ENCODE measurements at regions not wholly inside any gene's neighbourhood (a gene's known extent, or its start where the extent isn't known, plus 50 kb on each side); places are given as distances from the start of the nearest gene placed in this dataset.

DNA sequence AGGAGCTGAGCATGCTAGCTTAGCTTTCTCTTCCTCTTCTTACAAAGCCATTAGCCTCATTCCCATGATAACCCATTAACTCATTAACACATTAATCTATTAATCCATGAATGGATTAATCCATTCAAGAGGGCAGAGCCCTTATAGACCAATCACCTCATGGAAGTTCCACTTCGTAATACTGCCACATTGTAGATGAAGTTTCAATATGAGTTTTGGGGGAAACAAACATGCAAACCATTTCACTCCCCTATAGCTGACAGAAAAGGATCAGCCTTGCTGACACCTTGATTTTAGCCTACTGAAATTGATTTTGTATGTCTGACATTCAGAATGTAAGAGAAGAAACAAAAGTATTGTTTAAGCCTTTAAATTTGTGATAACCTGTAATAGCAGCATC, 251.8 kb upstream of the GALNTL6 start:
- no peaks in the 10 kb centered on the region for H3K4me1 ChIP-seq (ENCODE audit: control insufficient read depth in 1 of 2, insufficient read depth in 2 of 2, low read length in 2 of 2)
- H3K27me3 ChIP-seq (ENCODE audit: control insufficient read depth in 1 of 2, insufficient read depth in 2 of 2, low read length in 2 of 2) = no peaks in the 10 kb centered on the region
- H3K9me3 ChIP-seq (ENCODE audit: control insufficient read depth in 1 of 2, low read length in 2 of 2) = no peaks in the 10 kb centered on the region
- no peak overlapping the region for H3K27ac ChIP-seq (ENCODE audit: low read depth, low read length)
- no peak overlapping the region for H3K9ac ChIP-seq (ENCODE audit: low read depth in 1 of 2, low read length in 2 of 2)
- H3K36me3 ChIP-seq (ENCODE audit: control insufficient read depth in 1 of 2, insufficient read depth in 2 of 2, low read length in 2 of 2) = no peaks in the 10 kb centered on the region
- no peak overlapping the region for H3K4me3 ChIP-seq (ENCODE audit: low read depth in 1 of 2, low read length in 2 of 2)

DNA sequence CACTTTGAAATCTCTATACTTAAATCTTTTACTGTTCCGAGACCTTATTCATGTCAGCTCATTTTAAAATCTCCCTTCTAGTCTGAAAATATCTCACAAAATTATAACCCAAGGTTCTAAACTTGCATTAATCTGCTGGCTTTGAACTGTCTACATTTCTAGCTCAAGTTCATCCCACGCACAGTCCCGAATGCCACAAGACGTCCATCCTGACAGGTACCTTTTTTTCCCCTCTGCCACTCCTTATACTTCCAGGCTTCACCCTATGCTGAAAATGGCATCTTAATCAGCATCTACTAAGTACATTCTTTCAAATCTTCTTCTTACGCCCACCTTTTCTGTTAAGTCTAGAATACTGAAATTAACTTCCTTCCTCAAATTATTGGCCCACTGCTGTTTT, 259.2 kb upstream of the GALNTL6 start:
- Histone ChIP-seq H3K27ac (ENCODE audit: low read depth, low read length) (no peak overlapping the region), H3K9ac (ENCODE audit: low read depth in 1 of 2, low read length in 2 of 2) (no peak overlapping the region), H3K9me3 (ENCODE audit: control insufficient read depth in 1 of 2, low read length in 2 of 2) (no peaks in the 10 kb centered on the region), H3K4me1 (ENCODE audit: control insufficient read depth in 1 of 2, insufficient read depth in 2 of 2, low read length in 2 of 2) (no peaks in the 10 kb centered on the region), H3K36me3 (ENCODE audit: control insufficient read depth in 1 of 2, insufficient read depth in 2 of 2, low read length in 2 of 2) (no peaks in the 10 kb centered on the region), H3K27me3 (ENCODE audit: control insufficient read depth in 1 of 2, insufficient read depth in 2 of 2, low read length in 2 of 2) (no peaks in the 10 kb centered on the region), H3K4me3 (ENCODE audit: low read depth in 1 of 2, low read length in 2 of 2) (no peak overlapping the region)

DNA sequence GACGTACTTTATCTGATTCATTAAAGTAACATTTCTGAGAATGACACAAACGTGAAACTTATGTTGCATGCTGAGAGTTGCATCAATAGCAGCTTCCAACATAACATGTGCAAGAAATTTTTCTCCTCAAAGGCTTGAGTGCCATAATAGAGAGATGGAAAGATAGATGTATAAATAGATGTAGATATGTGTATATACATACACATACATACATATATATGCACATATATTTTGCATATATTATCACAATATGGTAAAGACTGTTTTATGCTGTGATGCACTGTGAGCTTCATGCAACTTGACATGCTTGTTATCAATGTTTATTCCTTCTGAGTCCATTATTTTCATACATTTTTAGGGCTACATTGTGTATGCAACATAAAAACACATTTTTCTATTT, 270.6 kb upstream of the GALNTL6 start:
- no peaks in the 10 kb centered on the region for H3K27me3 ChIP-seq (ENCODE audit: control insufficient read depth in 1 of 2, insufficient read depth in 2 of 2, low read length in 2 of 2)
- H3K4me3 ChIP-seq (ENCODE audit: low read depth in 1 of 2, low read length in 2 of 2) = no peak overlapping the region
- H3K9ac ChIP-seq (ENCODE audit: low read depth in 1 of 2, low read length in 2 of 2) = no peak overlapping the region
- no peaks in the 10 kb centered on the region for H3K36me3 ChIP-seq (ENCODE audit: control insufficient read depth in 1 of 2, insufficient read depth in 2 of 2, low read length in 2 of 2)
- H3K9me3 ChIP-seq (ENCODE audit: control insufficient read depth in 1 of 2, low read length in 2 of 2) = no peaks in the 10 kb centered on the region
- no peak overlapping the region for H3K27ac ChIP-seq (ENCODE audit: low read depth, low read length)
- no peaks in the 10 kb centered on the region for H3K4me1 ChIP-seq (ENCODE audit: control insufficient read depth in 1 of 2, insufficient read depth in 2 of 2, low read length in 2 of 2)

DNA sequence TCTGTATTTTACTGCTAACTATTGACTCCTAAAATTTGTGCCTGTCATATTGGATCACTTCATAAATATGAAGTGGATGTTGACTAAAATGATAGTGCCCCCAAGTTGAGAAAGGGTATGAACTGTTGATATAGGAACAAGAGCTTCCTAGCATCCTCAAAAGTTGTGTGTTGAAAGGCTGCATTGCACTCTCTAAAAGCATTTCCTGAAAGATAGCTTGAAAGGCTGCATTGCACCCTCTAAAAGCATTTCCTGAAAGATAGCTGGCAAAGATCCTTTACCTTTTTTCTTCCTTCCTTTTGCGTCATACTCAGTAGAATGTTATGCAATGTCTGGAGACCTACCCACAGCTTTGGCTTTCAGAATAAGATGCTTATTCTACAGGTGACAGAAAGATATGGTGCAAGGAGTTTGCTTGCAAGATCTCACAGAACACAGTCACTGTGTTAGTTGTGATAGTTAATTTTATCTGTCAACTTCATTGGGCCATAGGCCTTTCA, 274.6 kb upstream of the GALNTL6 start:
- Histone ChIP-seq H3K27ac (ENCODE audit: low read depth, low read length) (no peak overlapping the region), H3K27me3 (ENCODE audit: control insufficient read depth in 1 of 2, insufficient read depth in 2 of 2, low read length in 2 of 2) (no peaks in the 10 kb centered on the region), H3K9ac (ENCODE audit: low read depth in 1 of 2, low read length in 2 of 2) (no peak overlapping the region), H3K4me3 (ENCODE audit: low read depth in 1 of 2, low read length in 2 of 2) (no peak overlapping the region), H3K9me3 (ENCODE audit: control insufficient read depth in 1 of 2, low read length in 2 of 2) (no peaks in the 10 kb centered on the region), H3K4me1 (ENCODE audit: control insufficient read depth in 1 of 2, insufficient read depth in 2 of 2, low read length in 2 of 2) (no peaks in the 10 kb centered on the region), H3K36me3 (ENCODE audit: control insufficient read depth in 1 of 2, insufficient read depth in 2 of 2, low read length in 2 of 2) (no peaks in the 10 kb centered on the region)

DNA sequence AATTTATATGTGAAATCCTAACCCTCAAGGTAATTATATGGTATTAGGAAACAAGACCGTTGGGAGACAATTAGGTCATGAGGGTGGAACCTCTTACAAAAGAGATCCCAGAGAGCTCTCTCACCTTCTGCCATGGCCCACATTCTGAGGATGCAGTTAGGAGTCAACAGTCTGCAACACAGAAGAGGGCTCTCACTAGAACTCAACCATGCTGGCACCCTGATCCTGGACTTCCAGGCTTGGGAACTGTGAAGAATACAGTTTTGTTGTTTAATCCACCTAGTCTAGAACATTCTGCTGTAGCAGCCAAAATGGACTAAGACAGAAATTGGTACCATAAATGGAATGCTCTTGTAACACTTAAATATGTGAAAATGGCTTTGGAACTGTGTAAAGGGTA, 278.8 kb upstream of the GALNTL6 start:
- no peak overlapping the region for H3K9ac ChIP-seq (ENCODE audit: low read depth in 1 of 2, low read length in 2 of 2)
- H3K4me3 ChIP-seq (ENCODE audit: low read depth in 1 of 2, low read length in 2 of 2) = no peak overlapping the region
- no peaks in the 10 kb centered on the region for H3K4me1 ChIP-seq (ENCODE audit: control insufficient read depth in 1 of 2, insufficient read depth in 2 of 2, low read length in 2 of 2)
- H3K27me3 ChIP-seq (ENCODE audit: control insufficient read depth in 1 of 2, insufficient read depth in 2 of 2, low read length in 2 of 2) = no peaks in the 10 kb centered on the region
- no peaks in the 10 kb centered on the region for H3K9me3 ChIP-seq (ENCODE audit: control insufficient read depth in 1 of 2, low read length in 2 of 2)
- H3K36me3 ChIP-seq (ENCODE audit: control insufficient read depth in 1 of 2, insufficient read depth in 2 of 2, low read length in 2 of 2) = no peaks in the 10 kb centered on the region
- no peak overlapping the region for H3K27ac ChIP-seq (ENCODE audit: low read depth, low read length)

DNA sequence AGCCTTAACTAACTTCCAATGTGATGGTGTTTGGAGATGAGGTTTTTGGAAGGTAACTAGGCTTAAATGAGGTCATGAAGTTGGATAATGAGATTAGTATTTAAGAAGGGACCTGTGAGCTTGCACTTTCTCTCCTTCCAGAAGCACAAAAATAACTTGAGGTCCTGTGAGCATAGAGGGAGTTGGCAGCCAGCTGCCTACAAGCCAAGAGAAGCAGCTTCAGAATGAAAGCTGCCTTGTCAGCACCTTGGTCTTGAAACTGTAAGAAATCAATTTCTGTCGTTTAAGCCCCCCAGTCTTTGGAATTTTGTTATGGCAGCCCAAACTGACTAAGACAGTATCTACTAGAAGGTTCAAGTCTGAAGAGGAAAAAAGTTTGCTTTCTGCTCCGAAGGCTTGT, 280.2 kb upstream of the GALNTL6 start:
- Histone ChIP-seq H3K4me3 (ENCODE audit: low read depth in 1 of 2, low read length in 2 of 2) (no peak overlapping the region), H3K36me3 (ENCODE audit: control insufficient read depth in 1 of 2, insufficient read depth in 2 of 2, low read length in 2 of 2) (no peaks in the 10 kb centered on the region), H3K27ac (ENCODE audit: low read depth, low read length) (no peak overlapping the region), H3K27me3 (ENCODE audit: control insufficient read depth in 1 of 2, insufficient read depth in 2 of 2, low read length in 2 of 2) (no peaks in the 10 kb centered on the region), H3K9me3 (ENCODE audit: control insufficient read depth in 1 of 2, low read length in 2 of 2) (no peaks in the 10 kb centered on the region), H3K9ac (ENCODE audit: low read depth in 1 of 2, low read length in 2 of 2) (no peak overlapping the region), H3K4me1 (ENCODE audit: control insufficient read depth in 1 of 2, insufficient read depth in 2 of 2, low read length in 2 of 2) (no peaks in the 10 kb centered on the region)

DNA sequence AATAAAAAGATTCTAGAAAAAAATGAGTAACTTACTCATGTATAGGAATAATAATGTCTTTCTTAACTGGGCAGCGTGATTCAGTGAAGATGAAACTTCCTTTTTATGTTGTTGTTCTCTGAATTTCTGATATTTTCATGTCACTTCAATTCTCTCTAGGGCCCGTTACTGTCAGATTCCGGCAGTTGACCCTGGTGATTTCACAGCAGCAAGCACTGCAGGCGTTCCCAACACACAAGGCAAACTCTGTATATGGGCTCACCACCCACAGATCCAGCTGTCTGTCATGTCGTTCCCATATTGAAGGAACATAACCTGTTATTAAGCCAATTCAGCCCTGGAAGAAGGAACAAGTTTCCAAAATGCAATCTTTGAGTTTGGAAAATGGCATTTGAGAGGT, 288.3 kb upstream of the GALNTL6 start:
- H3K27ac ChIP-seq (ENCODE audit: low read depth, low read length) = no peak overlapping the region
- H3K9me3 ChIP-seq (ENCODE audit: control insufficient read depth in 1 of 2, low read length in 2 of 2) = no peaks in the 10 kb centered on the region
- H3K4me3 ChIP-seq (ENCODE audit: low read depth in 1 of 2, low read length in 2 of 2) = no peak overlapping the region
- no peaks in the 10 kb centered on the region for H3K27me3 ChIP-seq (ENCODE audit: control insufficient read depth in 1 of 2, insufficient read depth in 2 of 2, low read length in 2 of 2)
- H3K4me1 ChIP-seq (ENCODE audit: control insufficient read depth in 1 of 2, insufficient read depth in 2 of 2, low read length in 2 of 2) = no peaks in the 10 kb centered on the region
- H3K36me3 ChIP-seq (ENCODE audit: control insufficient read depth in 1 of 2, insufficient read depth in 2 of 2, low read length in 2 of 2) = no peaks in the 10 kb centered on the region
- no peak overlapping the region for H3K9ac ChIP-seq (ENCODE audit: low read depth in 1 of 2, low read length in 2 of 2)

DNA sequence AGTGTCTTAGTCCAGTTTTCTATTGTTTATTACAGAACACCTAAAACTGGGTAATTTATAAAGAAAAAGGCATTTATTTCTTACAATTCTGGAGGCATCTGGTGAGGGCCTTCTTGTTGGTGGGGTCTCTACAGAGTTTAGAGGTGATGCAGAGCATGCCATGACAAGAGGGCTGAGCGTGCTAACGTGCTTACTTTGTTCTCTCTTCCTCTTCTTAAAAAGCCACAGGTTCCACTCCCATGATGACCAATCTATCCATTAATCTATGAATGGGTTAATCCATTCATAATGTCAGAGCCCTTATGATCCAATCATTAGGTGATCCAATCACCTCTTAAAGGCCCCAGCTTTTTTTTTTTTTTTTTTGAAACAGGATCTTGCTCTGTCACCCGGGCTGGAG, 291.5 kb upstream of the GALNTL6 start:
- Histone ChIP-seq H3K4me1 (ENCODE audit: control insufficient read depth in 1 of 2, insufficient read depth in 2 of 2, low read length in 2 of 2) (no peaks in the 10 kb centered on the region), H3K36me3 (ENCODE audit: control insufficient read depth in 1 of 2, insufficient read depth in 2 of 2, low read length in 2 of 2) (no peaks in the 10 kb centered on the region), H3K9me3 (ENCODE audit: control insufficient read depth in 1 of 2, low read length in 2 of 2) (no peaks in the 10 kb centered on the region), H3K4me3 (ENCODE audit: low read depth in 1 of 2, low read length in 2 of 2) (no peak overlapping the region), H3K27ac (ENCODE audit: low read depth, low read length) (no peak overlapping the region), H3K9ac (ENCODE audit: low read depth in 1 of 2, low read length in 2 of 2) (no peak overlapping the region), H3K27me3 (ENCODE audit: control insufficient read depth in 1 of 2, insufficient read depth in 2 of 2, low read length in 2 of 2) (no peaks in the 10 kb centered on the region)

DNA sequence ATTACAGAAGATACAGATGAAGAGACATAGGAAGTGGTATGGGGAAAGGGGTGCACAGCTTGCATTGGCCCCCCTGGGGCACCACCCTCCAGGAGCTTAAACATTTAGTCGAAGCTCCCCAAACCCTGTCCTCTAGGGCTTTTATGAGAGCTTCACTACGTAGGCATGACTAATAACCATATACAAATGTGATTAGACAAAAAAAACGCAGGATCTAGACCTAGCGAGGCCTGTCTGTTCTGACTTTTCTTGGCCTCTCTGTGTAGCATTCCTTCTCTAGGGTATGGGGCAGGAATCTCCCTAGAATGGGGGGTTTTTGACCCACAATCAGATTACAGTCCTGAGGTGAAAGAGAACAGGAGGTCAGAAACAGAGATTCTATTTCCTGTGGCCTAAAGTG, 293.7 kb upstream of the GALNTL6 start:
- H3K27ac ChIP-seq (ENCODE audit: low read depth, low read length) = no peak overlapping the region
- no peaks in the 10 kb centered on the region for H3K36me3 ChIP-seq (ENCODE audit: control insufficient read depth in 1 of 2, insufficient read depth in 2 of 2, low read length in 2 of 2)
- no peaks in the 10 kb centered on the region for H3K27me3 ChIP-seq (ENCODE audit: control insufficient read depth in 1 of 2, insufficient read depth in 2 of 2, low read length in 2 of 2)
- H3K9ac ChIP-seq (ENCODE audit: low read depth in 1 of 2, low read length in 2 of 2) = no peak overlapping the region
- no peaks in the 10 kb centered on the region for H3K4me1 ChIP-seq (ENCODE audit: control insufficient read depth in 1 of 2, insufficient read depth in 2 of 2, low read length in 2 of 2)
- no peaks in the 10 kb centered on the region for H3K9me3 ChIP-seq (ENCODE audit: control insufficient read depth in 1 of 2, low read length in 2 of 2)
- H3K4me3 ChIP-seq (ENCODE audit: low read depth in 1 of 2, low read length in 2 of 2) = no peak overlapping the region

DNA sequence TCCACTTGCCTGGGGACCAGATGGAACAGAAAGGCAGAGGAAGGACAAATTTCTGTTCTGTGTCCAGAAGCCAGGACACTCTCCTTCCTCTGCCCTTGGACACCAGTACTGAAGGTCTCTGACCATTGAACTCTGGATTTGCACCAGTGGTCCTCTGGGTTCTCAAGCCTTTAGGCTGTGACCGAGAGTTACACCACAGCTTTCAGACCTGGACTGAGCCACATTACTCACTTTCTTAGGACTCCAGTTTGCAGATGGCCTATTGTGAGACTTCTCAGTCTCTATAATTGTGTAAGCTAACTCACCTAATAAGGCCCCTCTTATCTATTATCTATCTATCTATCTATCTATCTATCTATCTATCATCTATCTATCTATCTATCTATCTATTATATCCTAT, 295.3 kb upstream of the GALNTL6 start:
- Histone ChIP-seq H3K36me3 (ENCODE audit: control insufficient read depth in 1 of 2, insufficient read depth in 2 of 2, low read length in 2 of 2) (no peaks in the 10 kb centered on the region), H3K9me3 (ENCODE audit: control insufficient read depth in 1 of 2, low read length in 2 of 2) (no peaks in the 10 kb centered on the region), H3K27me3 (ENCODE audit: control insufficient read depth in 1 of 2, insufficient read depth in 2 of 2, low read length in 2 of 2) (no peaks in the 10 kb centered on the region), H3K27ac (ENCODE audit: low read depth, low read length) (no peak overlapping the region), H3K4me1 (ENCODE audit: control insufficient read depth in 1 of 2, insufficient read depth in 2 of 2, low read length in 2 of 2) (no peaks in the 10 kb centered on the region), H3K9ac (ENCODE audit: low read depth in 1 of 2, low read length in 2 of 2) (no peak overlapping the region), H3K4me3 (ENCODE audit: low read depth in 1 of 2, low read length in 2 of 2) (no peak overlapping the region)

DNA sequence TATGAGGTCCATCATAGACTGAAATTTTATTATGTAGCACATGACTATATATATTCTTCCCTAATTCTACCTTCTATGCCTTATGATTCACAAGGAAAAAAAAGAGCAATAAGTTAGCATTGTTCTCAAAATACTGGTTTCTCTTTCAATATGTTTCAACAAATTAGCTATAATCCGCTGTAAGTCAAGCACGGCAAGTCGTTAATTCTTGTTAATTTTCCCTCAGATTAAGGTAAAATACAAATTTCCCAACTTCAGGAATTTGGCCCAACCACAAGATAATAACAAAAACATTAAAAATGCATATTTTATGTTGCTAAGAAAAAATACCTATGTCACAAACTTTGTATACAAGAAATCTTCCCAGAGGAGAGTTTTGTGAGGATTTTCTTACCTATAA, 296.5 kb upstream of the GALNTL6 start:
- no peak overlapping the region for H3K27ac ChIP-seq (ENCODE audit: low read depth, low read length)
- H3K4me3 ChIP-seq (ENCODE audit: low read depth in 1 of 2, low read length in 2 of 2) = no peak overlapping the region
- no peaks in the 10 kb centered on the region for H3K9me3 ChIP-seq (ENCODE audit: control insufficient read depth in 1 of 2, low read length in 2 of 2)
- no peak overlapping the region for H3K9ac ChIP-seq (ENCODE audit: low read depth in 1 of 2, low read length in 2 of 2)
- no peaks in the 10 kb centered on the region for H3K4me1 ChIP-seq (ENCODE audit: control insufficient read depth in 1 of 2, insufficient read depth in 2 of 2, low read length in 2 of 2)
- H3K27me3 ChIP-seq (ENCODE audit: control insufficient read depth in 1 of 2, insufficient read depth in 2 of 2, low read length in 2 of 2) = no peaks in the 10 kb centered on the region
- no peaks in the 10 kb centered on the region for H3K36me3 ChIP-seq (ENCODE audit: control insufficient read depth in 1 of 2, insufficient read depth in 2 of 2, low read length in 2 of 2)

Data from duodenal mucosa (tissue), 2 donors.